Upper lobe of left lung (tissue), 4 donors: ENCODE measurements at regions not wholly inside any gene's neighbourhood (a gene's known extent, or its start where the extent isn't known, plus 50 kb on each side); places are given as distances from the start of the nearest gene placed in this dataset.

Experiments used
- CTCF ChIP-seq, 6 experiments: fragments of 450-650 bp in 4 of 6; fragments of 200-600 bp in 2 of 6; sonication (generic) in 2 of 6; IDR thresholded peaks; one replicate each; pipeline ENCODE4 v1.5.1; 2016 to 2019; ENCODE audit warnings: antibody characterized with exemption in 6 of 6
- EP300 ChIP-seq, 4 donors: sonication (generic); formaldehyde crosslinking; IDR thresholded peaks; one replicate each; pipeline ENCODE4 v1.5.1; 2017; ENCODE audit warnings: antibody characterized with exemption in 4 of 4, control low read depth in 2 of 4
- POLR2A ChIP-seq, 4 donors: fragments of 450-650 bp; IDR thresholded peaks; one replicate each; pipeline ENCODE4 v1.5.1; 2016 to 2017; ENCODE audit warnings: antibody characterized with exemption in 4 of 4, mild to moderate bottlenecking in 2 of 4

DNA sequence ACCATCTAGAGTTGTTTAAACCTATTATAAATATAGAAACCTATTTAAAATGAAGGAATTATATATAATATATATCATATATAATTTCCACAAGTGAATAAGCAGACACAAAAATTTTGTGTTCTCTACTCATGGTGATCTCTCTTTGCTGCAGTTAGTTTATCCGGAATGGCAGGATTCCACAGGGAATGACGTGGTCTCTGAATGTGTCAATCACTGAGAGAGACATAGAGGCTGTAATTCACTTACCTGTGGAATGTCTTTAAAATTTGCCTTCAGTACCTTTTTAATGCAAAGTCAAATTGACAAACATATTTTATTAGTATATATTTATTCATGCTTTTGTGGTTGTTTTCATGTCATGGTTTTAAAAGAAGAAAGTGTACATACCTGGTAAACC is 669.3 kb downstream of the NLGN4X start:
- no peak for TF ChIP-seq CTCF (IDR thresholded peaks at IDR 0.05)
- TF ChIP-seq EP300 (IDR thresholded peaks at IDR 0.05): no peak
- TF ChIP-seq POLR2A (IDR thresholded peaks at IDR 0.05): no peak
